PFSK-1 (cell line): ENCODE measurements at regions not wholly inside any gene's neighbourhood (a gene's known extent, or its start where the extent isn't known, plus 50 kb on each side); places are given as distances from the start of the nearest gene placed in this dataset.

Source experiments
- FOXP2 ChIP-seq: optimal IDR thresholded peaks from 2 replicates; pipeline ENCODE3; 2011; ENCODE audit warnings: borderline replicate concordance, control low read depth, inconsistent platforms; ENCODE audit not compliant: insufficient read depth; ENCODE audit errors: extremely low read length, extremely low read depth
- POLR2AphosphoS5 ChIP-seq: IDR thresholded peaks from 2 replicates; pipeline ENCODE4 v1.6.1; 2012; ENCODE audit warnings: low read depth, mild to moderate bottlenecking, control low read depth, low read length, moderate library complexity
- REST ChIP-seq, 2 experiments: IDR thresholded peaks; 2 replicates each; pipeline versions ENCODE4 v1.6.1 to v1.8.0; 2011 to 2012; ENCODE audit warnings: low read depth in 2 of 2, low read length in 2 of 2, control low read depth in 1 of 2, inconsistent platforms in 1 of 2, mild to moderate bottlenecking in 1 of 2, moderate library complexity in 1 of 2; ENCODE audit not compliant: insufficient read depth in 1 of 2
- SIN3A ChIP-seq: IDR thresholded peaks from 2 replicates; pipeline ENCODE4 v1.6.1; 2012; ENCODE audit warnings: mild to moderate bottlenecking, low read length, moderate library complexity, borderline replicate concordance; ENCODE audit not compliant: insufficient read depth
- TAF1 ChIP-seq: IDR thresholded peaks from 2 replicates; pipeline ENCODE4 v1.6.1; 2012; ENCODE audit warnings: low read length, control low read depth, borderline replicate concordance; ENCODE audit not compliant: insufficient read depth

- TF ChIP-seq FOXP2 (no peak), REST (IDR thresholded peaks at IDR 0.05; ENCODE audit: insufficient read depth in 1 of 2, low read depth in 2 of 2, low read length in 2 of 2) (no peak), TAF1 (no peak), SIN3A (no peak), POLR2AphosphoS5 (no peak)
Measured at GRCh38 chr1:220983877-220984635, 104.8 kb downstream of the HLX start.

GRCh38 chr1:220990427-220991339 lies 111.4 kb downstream of the HLX start:
- TF ChIP-seq SIN3A (no peak), FOXP2 (no peak), POLR2AphosphoS5 (no peak), REST (IDR thresholded peaks at IDR 0.05; ENCODE audit: insufficient read depth in 1 of 2, low read depth in 2 of 2, low read length in 2 of 2) (no peak)

- TF ChIP-seq TAF1 (no peak), REST (IDR thresholded peaks at IDR 0.05; ENCODE audit: insufficient read depth in 1 of 2, low read depth in 2 of 2, low read length in 2 of 2) (no peak), FOXP2 (no peak), SIN3A (no peak), POLR2AphosphoS5 (no peak)
Measured at GRCh38 chr1:220991506-220991905, 112.3 kb downstream of the HLX start.

GRCh38 chr1:220991959-220992704 lies 112.9 kb downstream of the HLX start:
- TF ChIP-seq POLR2AphosphoS5 = no peak
- TF ChIP-seq TAF1 = no peak
- no peak for TF ChIP-seq FOXP2
- TF ChIP-seq SIN3A = no peak
- no peak for TF ChIP-seq REST (IDR thresholded peaks at IDR 0.05; ENCODE audit: insufficient read depth in 1 of 2, low read depth in 2 of 2, low read length in 2 of 2)
